ENCODE measurements at regions not wholly inside any gene's neighbourhood (a gene's known extent, or its start where the extent isn't known, plus 50 kb on each side); places are given as distances from the start of the nearest gene placed in this dataset.
"Not testable (repeated sequence)": the region's sequence is repeated elsewhere in the genome, so short reads cannot be mapped to it uniquely, and the experiment has no call there.

- no peaks in the 10 kb centered on the region for H3K36me3 ChIP-seq
- H3K4me3 ChIP-seq = no peak overlapping the region
- H3K4me1 ChIP-seq = no peaks in the 10 kb centered on the region
- H3K9me3 ChIP-seq = peaks cover 0 to 5% (median 0%) of the 10 kb centered on the region in 3 donors
- TF ChIP-seq EP300 (IDR thresholded peaks at IDR 0.05) (no peak), POLR2AphosphoS5 (IDR thresholded peaks at IDR 0.05) (no peak), POLR2A (IDR thresholded peaks at IDR 0.05) (no peak), CTCF (IDR thresholded peaks at IDR 0.05) (no peak)
- ATAC-seq = no peak
- WGBS, 2 donors (ENCODE audit: low coverage in 1 of 2) = 79 to 91% methylated on average over 2 of the region's 2 CpGs
- no peak overlapping the region for H3K27ac ChIP-seq
- peaks cover 43% of the 10 kb centered on the region for H3K27me3 ChIP-seq
These were observed 131.8 kb downstream of the IRX5 start for GRCh38 chr16:55062442-55062841.

DNA sequence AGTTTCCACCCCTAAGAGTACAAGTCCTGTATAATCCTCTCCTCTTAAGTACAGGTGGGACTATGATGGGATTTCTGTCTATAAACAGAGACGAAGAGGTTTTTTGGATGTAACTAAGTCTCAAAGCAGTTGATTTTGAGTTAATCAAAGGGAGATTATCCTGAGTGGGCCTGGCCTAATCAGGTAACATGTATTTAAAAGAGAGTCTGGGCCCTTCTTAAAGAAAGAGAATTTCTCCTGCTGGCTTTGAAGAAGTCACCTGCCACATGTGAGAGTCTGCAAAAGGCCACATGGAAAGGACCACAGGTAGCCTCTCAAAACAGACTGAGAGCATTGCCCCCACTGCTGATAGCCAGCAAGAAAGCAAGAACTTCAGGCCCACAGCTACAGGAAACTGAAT is 142.3 kb downstream of the IRX5 start:
- no peak for ATAC-seq
- Histone ChIP-seq H3K36me3 (no peaks in the 10 kb centered on the region), H3K27me3 (no peaks in the 10 kb centered on the region), H3K4me3 (no peak overlapping the region), H3K4me1 (no peaks in the 10 kb centered on the region), H3K9me3 (peaks cover 0 to 10% (median 0%) of the 10 kb centered on the region in 3 donors), H3K27ac (no peak overlapping the region)
- TF ChIP-seq POLR2AphosphoS5 (IDR thresholded peaks at IDR 0.05) (no peak), CTCF (IDR thresholded peaks at IDR 0.05) (no peak), EP300 (IDR thresholded peaks at IDR 0.05) (no peak), POLR2A (IDR thresholded peaks at IDR 0.05) (no peak)
- WGBS, 2 donors (ENCODE audit: low coverage in 1 of 2) = 89% methylated on average over 1 of the region's 1 CpG; no CpG with 5 or more reads in 1 of the 2 donors

- Histone ChIP-seq H3K9me3 (peaks cover 0 to 10% (median 0%) of the 10 kb centered on the region in 3 donors), H3K27ac (no peak overlapping the region), H3K36me3 (no peaks in the 10 kb centered on the region), H3K4me3 (no peak overlapping the region), H3K27me3 (no peaks in the 10 kb centered on the region), H3K4me1 (no peaks in the 10 kb centered on the region)
- 92 to 93% methylated on average over 2 to 3 of the region's 4 CpGs for WGBS, 2 donors (ENCODE audit: low coverage in 1 of 2)
- ATAC-seq = no peak
- no peak for TF ChIP-seq POLR2A (IDR thresholded peaks at IDR 0.05)
- TF ChIP-seq POLR2AphosphoS5 (IDR thresholded peaks at IDR 0.05) = no peak
- TF ChIP-seq CTCF (IDR thresholded peaks at IDR 0.05) = no peak
- TF ChIP-seq EP300 (IDR thresholded peaks at IDR 0.05) = no peak
These were observed 143.2 kb downstream of the IRX5 start for GRCh38 chr16:55073830-55074229.

DNA sequence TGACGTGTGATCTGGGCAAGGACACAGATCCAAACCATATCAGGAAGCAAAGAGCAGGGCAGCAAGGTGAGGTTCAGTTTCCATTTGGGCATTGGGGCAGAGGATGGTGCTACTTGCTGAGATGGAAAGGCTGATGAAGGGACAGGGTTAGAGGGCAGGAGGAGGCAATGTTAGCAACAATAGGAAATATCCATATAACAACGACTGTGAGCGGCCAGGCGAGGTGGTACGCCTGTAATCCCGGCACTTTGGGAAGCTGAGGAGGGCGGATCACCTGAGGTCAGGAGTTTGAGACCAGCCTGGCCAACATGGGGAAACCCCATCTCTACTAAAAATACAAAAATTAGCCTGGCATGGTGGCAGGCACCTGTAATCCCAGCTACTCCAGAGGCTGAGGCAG is 144.5 kb downstream of the IRX5 start:
- ATAC-seq = not testable (repeated sequence)
- WGBS, 2 donors (ENCODE audit: low coverage in 1 of 2) = 72 to 100% methylated on average over 1 to 7 of the region's 7 CpGs

GRCh38 chr16:55076053-55076452 is 145.4 kb downstream of the IRX5 start:
- H3K4me1 ChIP-seq = no peaks in the 10 kb centered on the region
- no peaks in the 10 kb centered on the region for H3K27me3 ChIP-seq
- peaks cover 0 to 10% (median 0%) of the 10 kb centered on the region in 3 donors for H3K9me3 ChIP-seq
- no peak for ATAC-seq
- H3K36me3 ChIP-seq = no peaks in the 10 kb centered on the region
- 80 to 90% methylated on average over 1 of the region's 1 CpG for WGBS, 2 donors (ENCODE audit: low coverage in 1 of 2)
- no peak overlapping the region for H3K27ac ChIP-seq
- TF ChIP-seq POLR2AphosphoS5 (IDR thresholded peaks at IDR 0.05) (no peak), POLR2A (IDR thresholded peaks at IDR 0.05) (no peak), EP300 (IDR thresholded peaks at IDR 0.05) (no peak), CTCF (IDR thresholded peaks at IDR 0.05) (no peak)
- H3K4me3 ChIP-seq = no peak overlapping the region

More for the DNA sequence above, 144.5 kb downstream of the IRX5 start:
- H3K4me1 ChIP-seq, H3K27me3 ChIP-seq, H3K4me3 ChIP-seq, H3K36me3 ChIP-seq, H3K27ac ChIP-seq, H3K9me3 ChIP-seq: not testable (repeated sequence)
